Nephron progenitor cell (in vitro differentiated cells): ENCODE measurements at regions not wholly inside any gene's neighbourhood (a gene's known extent, or its start where the extent isn't known, plus 50 kb on each side); places are given as distances from the start of the nearest gene placed in this dataset.
"Not testable (repeated sequence)": the region's sequence is repeated elsewhere in the genome, so short reads cannot be mapped to it uniquely, and the experiment has no call there.

Source experiments
- DNase-seq: peaks from one replicate; pipeline ENCODE4 v3.0.0; 2021
- H3K27ac Mint-ChIP-seq: 2 replicates; pipeline ENCODE4 v1.8.0; 2021; ENCODE audit warnings: mild to moderate bottlenecking, moderate library complexity, mixed read lengths
- H3K27me3 Mint-ChIP-seq: 2 replicates; pipeline ENCODE4 v1.8.0; 2021; ENCODE audit warnings: mild to moderate bottlenecking, low read depth, mixed read lengths; ENCODE audit not compliant: poor library complexity
- H3K36me3 Mint-ChIP-seq: 2 replicates; pipeline ENCODE4 v1.8.0; 2021; ENCODE audit warnings: low read depth, mixed read lengths
- H3K4me1 Mint-ChIP-seq: 2 replicates; pipeline ENCODE4 v1.8.0; 2021; ENCODE audit warnings: mixed read lengths
- H3K4me3 Mint-ChIP-seq: 2 replicates; pipeline ENCODE4 v1.8.0; 2021; ENCODE audit warnings: mild to moderate bottlenecking, moderate library complexity, mixed read lengths
- H3K9me3 Mint-ChIP-seq: 2 replicates; pipeline ENCODE4 v1.8.0; 2021; ENCODE audit warnings: mild to moderate bottlenecking, moderate library complexity, mixed read lengths
- TF ChIP-seq, protein P1 (sequence below): fragments of 200-600 bp; sonication (generic); IDR thresholded peaks from 2 replicates; pipeline ENCODE4 v1.5.0; 2021; ENCODE audit warnings: antibody characterized with exemption

DNA sequence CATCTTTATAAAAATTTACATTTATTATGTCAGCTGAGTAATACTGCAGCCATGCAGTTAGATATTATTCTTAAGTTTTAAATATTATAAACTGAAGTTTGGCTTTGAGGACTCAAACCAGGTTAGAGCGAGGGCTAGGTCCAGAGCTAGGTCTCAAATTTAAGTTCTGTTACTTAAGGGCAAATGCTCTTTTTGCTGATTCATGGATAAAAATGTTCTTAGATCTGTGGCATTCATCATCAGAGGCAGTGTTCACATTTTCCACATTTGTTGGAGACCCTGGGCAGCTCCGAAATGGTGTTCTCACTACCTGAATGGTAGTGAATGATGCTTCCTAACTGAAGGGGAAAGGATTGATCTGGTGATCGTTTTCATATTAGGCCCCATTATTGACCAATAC is 121.4 kb upstream of the MB21D2 start:
- Mint-ChIP-seq H3K4me1 (no peaks in the 10 kb centered on the region), H3K36me3 (no peaks in the 10 kb centered on the region), H3K27ac (no peak overlapping the region), H3K27me3 (no peaks in the 10 kb centered on the region), H3K4me3 (no peak overlapping the region), H3K9me3 (no peaks in the 10 kb centered on the region)
- no peak for DNase-seq
- TF ChIP-seq, protein P1, sequence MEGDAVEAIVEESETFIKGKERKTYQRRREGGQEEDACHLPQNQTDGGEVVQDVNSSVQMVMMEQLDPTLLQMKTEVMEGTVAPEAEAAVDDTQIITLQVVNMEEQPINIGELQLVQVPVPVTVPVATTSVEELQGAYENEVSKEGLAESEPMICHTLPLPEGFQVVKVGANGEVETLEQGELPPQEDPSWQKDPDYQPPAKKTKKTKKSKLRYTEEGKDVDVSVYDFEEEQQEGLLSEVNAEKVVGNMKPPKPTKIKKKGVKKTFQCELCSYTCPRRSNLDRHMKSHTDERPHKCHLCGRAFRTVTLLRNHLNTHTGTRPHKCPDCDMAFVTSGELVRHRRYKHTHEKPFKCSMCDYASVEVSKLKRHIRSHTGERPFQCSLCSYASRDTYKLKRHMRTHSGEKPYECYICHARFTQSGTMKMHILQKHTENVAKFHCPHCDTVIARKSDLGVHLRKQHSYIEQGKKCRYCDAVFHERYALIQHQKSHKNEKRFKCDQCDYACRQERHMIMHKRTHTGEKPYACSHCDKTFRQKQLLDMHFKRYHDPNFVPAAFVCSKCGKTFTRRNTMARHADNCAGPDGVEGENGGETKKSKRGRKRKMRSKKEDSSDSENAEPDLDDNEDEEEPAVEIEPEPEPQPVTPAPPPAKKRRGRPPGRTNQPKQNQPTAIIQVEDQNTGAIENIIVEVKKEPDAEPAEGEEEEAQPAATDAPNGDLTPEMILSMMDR = no peak

DNA sequence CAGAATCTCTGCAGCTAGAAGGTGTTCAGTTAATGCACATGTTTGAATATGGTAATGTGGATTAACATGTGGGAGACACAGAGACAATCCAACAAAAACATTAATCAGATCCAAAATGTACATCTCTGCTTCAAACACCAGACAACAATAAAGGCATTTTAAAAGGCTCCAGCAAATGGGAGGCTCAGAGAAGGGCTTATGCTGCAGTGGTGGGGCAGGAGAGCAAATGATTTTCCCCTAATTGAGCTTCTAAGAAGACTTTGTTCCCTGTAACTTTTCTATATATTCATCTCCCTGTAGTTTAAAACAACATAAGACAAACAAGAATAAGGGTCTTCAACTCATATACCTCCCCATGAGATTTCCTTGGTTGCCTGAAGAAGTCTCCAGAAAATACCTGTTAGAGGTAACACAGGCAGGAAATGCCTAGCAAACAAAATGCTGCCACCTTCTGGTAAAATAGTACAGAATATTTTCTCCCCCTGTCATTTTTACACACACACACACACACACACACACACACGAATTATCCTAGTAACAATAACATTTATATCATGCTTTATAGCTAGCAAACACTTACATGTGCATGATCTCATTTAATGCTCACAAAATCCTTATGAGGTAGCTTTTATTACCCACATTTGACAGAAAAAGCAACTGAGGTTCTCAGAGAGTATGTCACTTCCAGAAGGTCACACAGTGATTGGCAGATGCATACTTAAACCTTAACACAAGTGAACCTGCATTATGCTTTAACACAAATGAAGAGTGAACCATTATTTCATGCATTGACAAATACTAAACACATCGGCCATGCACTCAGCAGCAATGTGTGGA is 123.4 kb upstream of the MB21D2 start:
- H3K27me3 Mint-ChIP-seq = no peaks in the 10 kb centered on the region
- DNase-seq = no peak
- H3K36me3 Mint-ChIP-seq = no peaks in the 10 kb centered on the region
- H3K27ac Mint-ChIP-seq = no peak overlapping the region
- TF ChIP-seq, protein P1 = peak; percentile 29
- H3K4me1 Mint-ChIP-seq = no peaks in the 10 kb centered on the region
- H3K9me3 Mint-ChIP-seq = no peaks in the 10 kb centered on the region
- no peak overlapping the region for H3K4me3 Mint-ChIP-seq

DNA sequence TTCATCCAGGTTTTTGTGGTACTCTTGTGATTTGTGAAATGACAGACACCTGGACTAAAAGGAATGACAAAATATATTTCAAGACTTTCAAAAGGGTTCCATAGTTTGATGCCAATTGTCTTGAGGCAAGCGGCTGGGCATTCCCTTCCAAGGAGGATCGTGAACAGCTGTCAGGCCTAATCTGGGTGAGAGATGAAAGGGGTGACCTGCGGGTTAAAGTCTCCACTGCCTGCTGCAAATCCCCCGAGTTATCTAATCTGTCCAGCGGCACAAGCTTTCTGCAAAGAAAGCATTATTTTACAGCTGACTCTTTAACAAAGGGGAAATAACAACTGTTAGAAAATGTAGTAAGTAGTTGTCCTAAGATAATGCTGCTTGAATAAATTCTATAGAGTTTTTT is 128.7 kb upstream of the MB21D2 start:
- no peaks in the 10 kb centered on the region for H3K9me3 Mint-ChIP-seq
- H3K36me3 Mint-ChIP-seq = no peaks in the 10 kb centered on the region
- H3K27me3 Mint-ChIP-seq = peaks cover 6% of the 10 kb centered on the region
- DNase-seq = no peak
- H3K27ac Mint-ChIP-seq = no peak overlapping the region
- no peak overlapping the region for H3K4me3 Mint-ChIP-seq
- H3K4me1 Mint-ChIP-seq = peaks cover 2% of the 10 kb centered on the region
- TF ChIP-seq, protein P1 = no peak

- peaks cover 12% of the 10 kb centered on the region for H3K4me1 Mint-ChIP-seq
- H3K4me3 Mint-ChIP-seq, H3K27me3 Mint-ChIP-seq, H3K36me3 Mint-ChIP-seq, H3K9me3 Mint-ChIP-seq, H3K27ac Mint-ChIP-seq, DNase-seq: not testable (repeated sequence)
These were observed 129.8 kb upstream of the MB21D2 start for GRCh38 chr3:193047461-193047860.

DNA sequence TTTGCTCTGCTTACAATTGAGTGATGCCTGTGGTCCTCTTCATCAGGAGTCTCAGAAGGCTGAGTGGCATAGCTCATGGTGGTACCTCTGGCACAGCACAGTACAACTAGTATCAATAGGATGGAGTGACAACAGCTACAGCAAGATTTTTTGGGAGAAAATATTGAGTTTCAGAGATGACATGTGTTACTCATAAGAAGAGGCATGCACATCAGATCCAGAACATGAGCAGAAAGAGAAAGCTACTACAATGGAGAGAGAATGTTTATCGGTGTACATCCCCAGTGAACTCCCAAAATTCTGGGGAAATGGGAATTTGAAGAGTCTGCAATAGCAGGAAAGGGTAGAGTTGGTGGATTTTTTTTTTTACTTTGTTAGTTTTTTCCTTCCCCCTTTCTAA is 130.5 kb upstream of the MB21D2 start:
- no peaks in the 10 kb centered on the region for H3K9me3 Mint-ChIP-seq
- H3K4me1 Mint-ChIP-seq = peaks cover 16% of the 10 kb centered on the region
- H3K27ac Mint-ChIP-seq = no peak overlapping the region
- H3K4me3 Mint-ChIP-seq = no peak overlapping the region
- no peak for DNase-seq
- H3K36me3 Mint-ChIP-seq = no peaks in the 10 kb centered on the region
- TF ChIP-seq, protein P1 = no peak
- peaks cover 6% of the 10 kb centered on the region for H3K27me3 Mint-ChIP-seq

GRCh38 chr3:193049935-193050334 is 132.3 kb upstream of the MB21D2 start:
- no peak overlapping the region for H3K27ac Mint-ChIP-seq
- DNase-seq = no peak
- TF ChIP-seq, protein P1 = no peak
- no peak overlapping the region for H3K4me3 Mint-ChIP-seq
- peaks cover 22% of the 10 kb centered on the region for H3K4me1 Mint-ChIP-seq
- no peaks in the 10 kb centered on the region for H3K36me3 Mint-ChIP-seq
- no peaks in the 10 kb centered on the region for H3K9me3 Mint-ChIP-seq
- H3K27me3 Mint-ChIP-seq = peaks cover 12% of the 10 kb centered on the region
